Natural killer cell (primary cell): ENCODE measurements at regions not wholly inside any gene's neighbourhood (a gene's known extent, or its start where the extent isn't known, plus 50 kb on each side); places are given as distances from the start of the nearest gene placed in this dataset.

ENCODE experiments used
- ATAC-seq, 3 donors: fragments of 150-1000 bp in 2 of 3; fragments of 200-7000 bp in 1 of 3; cut with Tn5 transposase; 1 replicate in 1 of 3; 2 replicates in 2 of 3; pipeline ENCODE4 v1.10.0; 2021; ENCODE audit warnings: mild to moderate bottlenecking in 2 of 3, moderate library complexity in 2 of 3
- DNase-seq, 2 donors: peaks; one replicate each; pipeline versions ENCODE4 v3.0.0 to v3.0.0-alpha.2; 2013 to 2021; ENCODE audit warnings: mixed read lengths in 1 of 2
- H3K27ac ChIP-seq: one replicate; pipeline ENCODE4 v1.5.1; 2013; ENCODE audit warnings: mild to moderate bottlenecking, low read length
- H3K27me3 ChIP-seq: one replicate; pipeline ENCODE4 v1.6.1; 2013; ENCODE audit warnings: low read length; ENCODE audit not compliant: control insufficient read depth, insufficient read depth
- H3K36me3 ChIP-seq: one replicate; pipeline ENCODE4 v1.6.1; 2013; ENCODE audit warnings: low read length; ENCODE audit not compliant: control insufficient read depth, insufficient read depth
- H3K4me1 ChIP-seq: one replicate; pipeline ENCODE4 v1.6.1; 2013; ENCODE audit warnings: low read length; ENCODE audit not compliant: control insufficient read depth, insufficient read depth
- H3K4me3 ChIP-seq: one replicate; pipeline ENCODE4 v1.5.1; 2013; ENCODE audit warnings: low read length
- H3K9me3 ChIP-seq: one replicate; pipeline ENCODE4 v1.6.1; 2013; ENCODE audit warnings: low read length; ENCODE audit not compliant: control insufficient read depth, insufficient read depth
- H3K27ac Mint-ChIP-seq, 2 donors: one replicate each; pipeline ENCODE4 v1.8.0; 2022; ENCODE audit warnings: mild to moderate bottlenecking in 2 of 2, mixed read lengths in 2 of 2, moderate library complexity in 1 of 2
- H3K27me3 Mint-ChIP-seq, 2 donors: one replicate each; pipeline ENCODE4 v1.8.0; 2022; ENCODE audit warnings: low read depth in 2 of 2, mixed read lengths in 2 of 2
- H3K36me3 Mint-ChIP-seq: one replicate; pipeline ENCODE4 v1.8.0; 2022; ENCODE audit warnings: mixed read lengths
- H3K4me1 Mint-ChIP-seq, 2 donors: one replicate each; pipeline ENCODE4 v1.8.0; 2022; ENCODE audit warnings: mixed read lengths in 2 of 2
- H3K4me3 Mint-ChIP-seq: one replicate; pipeline ENCODE4 v1.8.0; 2022; ENCODE audit warnings: mild to moderate bottlenecking, moderate library complexity, mixed read lengths
- H3K9me3 Mint-ChIP-seq, 2 donors: one replicate each; pipeline ENCODE4 v1.8.0; 2022; ENCODE audit warnings: mixed read lengths in 2 of 2
- CTCF ChIP-seq: fragments of 200-600 bp; IDR thresholded peaks from one replicate; pipeline ENCODE4 v1.8.0; 2022; ENCODE audit warnings: antibody characterized with exemption
- WGBS: methylation state at CpG from one replicate; pipeline ENCODE4 v1.1.7; 2013; ENCODE audit warnings: missing lambda C conversion rate; ENCODE audit not compliant: insufficient coverage; 5-methylcytosine and 5-hydroxymethylcytosine counted together
- intact Hi-C: fragments of 100-400 bp; cut with micrococcal nuclease; formaldehyde crosslinking; loops from one replicate; pipeline ENCODE4 v1.14.2; 2022

- H3K27me3 Mint-ChIP-seq: no peaks in the 10 kb centered on the region
- no peak overlapping the region for H3K27ac Mint-ChIP-seq
- Histone ChIP-seq H3K4me3 (no peak overlapping the region), H3K27ac (no peak overlapping the region), H3K36me3 (no peaks in the 10 kb centered on the region), H3K27me3 (no peaks in the 10 kb centered on the region), H3K9me3 (no peaks in the 10 kb centered on the region), H3K4me1 (no peaks in the 10 kb centered on the region)
- TF ChIP-seq CTCF: no peak
- DNase-seq: no peak
- H3K9me3 Mint-ChIP-seq: peaks cover 6 to 7% of the 10 kb centered on the region in 2 donors
- intact Hi-C loops: no loop called here
- H3K4me1 Mint-ChIP-seq: no peaks in the 10 kb centered on the region
- no peak overlapping the region for H3K4me3 Mint-ChIP-seq
- H3K36me3 Mint-ChIP-seq: no peaks in the 10 kb centered on the region
- 56% methylated on average over 2 of the region's 2 CpGs for WGBS
- ATAC-seq: no peak
Observed at GRCh38 chr2:221833966-221834365, 261.9 kb upstream of the EPHA4 start.

GRCh38 chr2:221831051-221831450 lies 258.9 kb upstream of the EPHA4 start:
- intact Hi-C loops: no loop called here
- H3K9me3 Mint-ChIP-seq: peaks cover 5 to 7% of the 10 kb centered on the region in 2 donors

GRCh38 chr2:221822416-221822815 lies 250.3 kb upstream of the EPHA4 start:
- Histone ChIP-seq H3K9me3 (no peaks in the 10 kb centered on the region), H3K4me3 (no peak overlapping the region), H3K4me1 (no peaks in the 10 kb centered on the region), H3K36me3 (no peaks in the 10 kb centered on the region), H3K27me3 (no peaks in the 10 kb centered on the region), H3K27ac (no peak overlapping the region)
- Mint-ChIP-seq H3K4me1 (no peaks in the 10 kb centered on the region), H3K4me3 (no peak overlapping the region), H3K36me3 (no peaks in the 10 kb centered on the region), H3K9me3 (peaks cover 2% of the 10 kb centered on the region in 2 donors), H3K27me3 (no peaks in the 10 kb centered on the region), H3K27ac (no peak overlapping the region)
- TF ChIP-seq CTCF: no peak
- DNase-seq (no peak), ATAC-seq (no peak)
- intact Hi-C loops: no loop called here
- 80% methylated on average over 1 of the region's 2 CpGs for WGBS

More at GRCh38 chr2:221831051-221831450, 258.9 kb upstream of the EPHA4 start:
- 44% methylated on average over 1 of the region's 2 CpGs for WGBS
- H3K4me1 ChIP-seq: no peaks in the 10 kb centered on the region
- H3K27me3 Mint-ChIP-seq: no peaks in the 10 kb centered on the region
- no peaks in the 10 kb centered on the region for H3K36me3 Mint-ChIP-seq
- H3K4me3 ChIP-seq: no peak overlapping the region
- no peaks in the 10 kb centered on the region for H3K27me3 ChIP-seq
- no peaks in the 10 kb centered on the region for H3K36me3 ChIP-seq
- no peak for TF ChIP-seq CTCF
- ATAC-seq: no peak
- H3K9me3 ChIP-seq: no peaks in the 10 kb centered on the region
- no peak overlapping the region for H3K4me3 Mint-ChIP-seq
- no peaks in the 10 kb centered on the region for H3K4me1 Mint-ChIP-seq
- no peak overlapping the region for H3K27ac ChIP-seq
- H3K27ac Mint-ChIP-seq: no peak overlapping the region
- no peak for DNase-seq

- H3K4me1 Mint-ChIP-seq: no peaks in the 10 kb centered on the region
Observed at GRCh38 chr2:221818616-221819320, 246.7 kb upstream of the EPHA4 start.

More at GRCh38 chr2:221818616-221819320, 246.7 kb upstream of the EPHA4 start:
- DNase-seq: no peak
- H3K36me3 Mint-ChIP-seq: no peaks in the 10 kb centered on the region
- no peak overlapping the region for H3K4me3 ChIP-seq
- no peak overlapping the region for H3K4me3 Mint-ChIP-seq
- no peak overlapping the region for H3K27ac Mint-ChIP-seq
- WGBS: 83% methylated on average over 6 of the region's 9 CpGs
- no peak for ATAC-seq
- peaks cover 0 to 8% of the 10 kb centered on the region in 2 donors for H3K9me3 Mint-ChIP-seq
- no peak for TF ChIP-seq CTCF
- H3K36me3 ChIP-seq: no peaks in the 10 kb centered on the region
- no peak overlapping the region for H3K27ac ChIP-seq
- H3K4me1 ChIP-seq: no peaks in the 10 kb centered on the region
- H3K9me3 ChIP-seq: no peaks in the 10 kb centered on the region
- intact Hi-C loops: no loop called here
- no peaks in the 10 kb centered on the region for H3K27me3 ChIP-seq
- H3K27me3 Mint-ChIP-seq: no peaks in the 10 kb centered on the region
